ENCODE measurements at regions not wholly inside any gene's neighbourhood (a gene's known extent, or its start where the extent isn't known, plus 50 kb on each side); places are given as distances from the start of the nearest gene placed in this dataset.
"Not testable (repeated sequence)": the region's sequence is repeated elsewhere in the genome, so short reads cannot be mapped to it uniquely, and the experiment has no call there.

- DNase-seq (ENCODE audit: low read depth), result no peak
Observed at GRCh38 chr10:100612601-100613595, 77.2 kb downstream of the HIF1AN start.

- no peak for DNase-seq (ENCODE audit: low read depth)
Observed at GRCh38 chr10:100613846-100614245, 78.1 kb downstream of the HIF1AN start.

DNA sequence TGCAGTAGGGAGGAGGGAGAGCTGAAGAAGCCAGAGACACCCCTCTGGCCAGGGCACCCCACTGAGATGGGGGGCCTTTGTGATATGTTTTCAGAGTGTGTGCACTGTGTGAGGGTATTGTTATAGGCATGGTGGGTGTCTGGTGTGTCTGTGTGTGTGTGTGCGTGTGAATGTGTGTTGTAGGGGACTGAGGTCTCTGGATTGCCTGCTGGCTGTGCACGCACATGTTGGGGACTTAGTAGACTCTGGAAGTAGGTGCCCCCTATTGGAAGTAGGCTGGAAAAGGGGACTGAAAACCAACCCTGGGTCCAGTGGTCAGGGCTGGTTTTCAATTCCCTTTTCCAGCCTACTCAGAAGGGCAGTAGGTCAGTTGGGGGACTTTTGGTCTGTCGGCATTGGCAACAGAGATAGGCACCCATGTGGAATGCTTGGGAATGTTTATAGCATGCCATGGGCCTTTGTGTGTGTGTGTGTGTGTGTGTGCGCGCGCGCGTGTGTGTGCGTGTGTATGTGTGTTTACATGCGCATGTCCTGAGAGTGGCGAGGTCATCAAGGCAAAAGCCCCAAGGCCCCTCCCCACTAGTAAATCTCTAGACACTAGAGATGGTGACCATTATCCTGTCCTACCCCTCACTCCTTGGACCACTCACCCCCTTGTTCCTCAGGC is 78.8 kb downstream of the HIF1AN start:
- no peak for DNase-seq (ENCODE audit: low read depth)

GRCh38 chr10:100615241-100615640 is 79.5 kb downstream of the HIF1AN start:
- no peak for DNase-seq (ENCODE audit: low read depth)

- no peak for DNase-seq (ENCODE audit: low read depth)
Observed at GRCh38 chr10:100615908-100616307, 80.2 kb downstream of the HIF1AN start.

- no peak for DNase-seq (ENCODE audit: low read depth)
Observed at GRCh38 chr10:100618091-100618615, 82.4 kb downstream of the HIF1AN start.

DNA sequence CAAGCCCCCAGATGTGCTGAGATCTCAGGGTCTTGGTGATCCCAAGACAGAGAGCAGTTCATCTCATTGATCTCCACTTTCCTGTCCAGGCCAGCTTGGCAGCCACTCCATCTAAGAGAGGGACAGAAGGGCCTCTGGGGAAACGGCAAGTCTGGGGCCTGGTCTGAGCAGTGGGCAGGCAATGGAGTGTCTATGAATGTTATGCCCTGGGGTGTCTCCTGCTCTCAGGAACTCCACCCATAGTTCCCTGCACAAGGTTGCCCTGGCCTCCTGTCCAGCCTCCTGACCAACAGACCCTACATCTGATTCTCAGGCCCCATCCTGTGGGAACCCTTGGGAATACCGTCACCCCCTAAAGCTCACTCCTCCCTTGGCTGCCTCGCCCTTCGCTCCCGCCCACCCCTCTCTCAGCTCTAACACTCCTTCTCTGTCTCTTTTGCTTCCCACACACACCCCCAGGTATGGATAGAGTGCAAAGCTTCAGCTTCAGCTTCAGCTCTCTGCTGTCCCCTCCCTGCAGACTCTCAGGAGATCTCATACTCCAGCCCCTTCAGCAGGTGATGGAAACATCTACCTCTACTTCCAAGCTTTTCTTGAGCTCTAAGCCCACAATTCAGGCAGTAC is 83.0 kb downstream of the HIF1AN start:
- no peak for DNase-seq (ENCODE audit: low read depth)

DNA sequence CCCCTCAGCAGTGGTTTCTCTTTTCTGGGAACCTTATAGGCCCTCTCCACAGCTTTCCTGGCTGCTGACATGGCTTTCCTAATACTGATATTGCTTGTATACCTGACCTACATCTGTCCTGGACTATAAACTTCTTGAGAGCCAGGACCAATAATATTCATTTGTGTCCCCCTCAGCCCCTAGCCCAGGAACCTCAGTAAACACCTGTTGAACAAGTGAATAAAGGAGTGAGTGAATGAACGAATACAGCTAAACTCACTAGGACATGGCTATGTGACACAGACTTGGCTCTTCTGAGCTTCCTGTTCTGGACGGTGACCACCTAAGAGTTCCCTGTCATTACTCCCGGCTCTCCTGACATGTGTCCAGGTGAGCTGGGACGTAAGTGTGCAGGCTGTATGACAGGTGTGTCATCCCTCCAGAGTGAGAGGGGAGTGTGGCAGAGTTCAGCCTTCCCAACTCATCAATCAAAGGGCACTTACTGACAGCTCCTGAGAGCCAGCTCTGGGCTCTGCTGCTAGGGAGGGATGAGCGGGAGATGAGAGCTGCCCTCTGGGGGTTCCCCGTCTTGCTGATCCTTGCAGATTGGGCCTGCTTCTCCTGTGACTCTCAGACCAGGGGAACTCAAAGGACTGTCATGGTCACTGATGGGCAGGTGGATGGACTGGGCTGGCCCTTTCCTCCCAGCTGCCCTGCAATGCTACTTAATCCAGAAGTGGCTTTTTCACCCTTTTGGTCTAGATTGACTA is 84.5 kb downstream of the HIF1AN start:
- DNase-seq (ENCODE audit: low read depth), result no peak

GRCh38 chr10:100621360-100622205 is 85.8 kb downstream of the HIF1AN start:
- DNase-seq (ENCODE audit: low read depth), result peak; percentile 5

DNA sequence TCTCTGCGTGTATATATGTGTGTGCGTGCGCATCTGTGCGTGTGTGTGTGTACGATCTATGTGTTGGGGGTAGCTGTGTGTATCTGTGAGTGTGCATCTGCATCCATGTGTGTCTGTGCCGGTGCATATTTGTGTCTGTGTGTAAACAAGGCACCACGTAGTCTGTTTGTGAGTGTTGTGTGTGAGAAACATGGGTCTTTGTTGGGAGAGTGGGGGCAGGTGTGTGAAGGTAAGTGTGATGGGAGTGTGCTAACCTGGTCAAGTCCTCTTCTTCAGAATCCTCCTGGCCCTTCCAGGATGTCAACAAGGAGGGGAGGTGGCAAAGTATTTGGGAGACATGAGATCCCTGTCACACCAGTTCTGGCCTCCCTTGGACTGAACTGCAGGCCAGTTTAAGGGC is 87.2 kb downstream of the HIF1AN start:
- no peak for DNase-seq (ENCODE audit: low read depth)

- no peak for DNase-seq (ENCODE audit: low read depth)
Observed at GRCh38 chr10:100623521-100624230, 87.9 kb downstream of the HIF1AN start.

DNA sequence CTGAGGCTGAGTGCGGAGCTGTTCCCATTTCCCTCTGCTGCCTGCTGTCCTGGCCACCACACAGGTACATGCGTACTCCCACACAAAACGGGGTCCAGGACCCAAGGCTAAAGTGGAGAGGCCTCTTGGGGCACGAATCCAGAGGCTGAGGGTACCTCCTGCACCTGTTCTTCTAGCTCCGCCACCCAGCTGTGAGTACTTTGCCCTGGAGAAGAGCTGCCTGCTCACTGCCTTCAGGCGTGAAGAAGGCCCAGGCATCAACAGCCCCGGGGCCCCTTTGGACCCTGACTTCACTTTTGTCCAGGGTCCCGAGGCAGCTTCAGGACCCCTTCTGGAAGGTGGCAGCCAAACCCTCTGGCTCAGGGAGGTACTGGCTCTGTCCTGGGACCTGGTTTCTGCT is 88.6 kb downstream of the HIF1AN start:
- DNase-seq (ENCODE audit: low read depth), result no peak

- no peak for DNase-seq (ENCODE audit: low read depth)
Observed at GRCh38 chr10:100625816-100626215, 90.1 kb downstream of the HIF1AN start.

GRCh38 chr10:100628061-100628460 is 92.3 kb downstream of the HIF1AN start:
- no peak for DNase-seq (ENCODE audit: low read depth)

DNA sequence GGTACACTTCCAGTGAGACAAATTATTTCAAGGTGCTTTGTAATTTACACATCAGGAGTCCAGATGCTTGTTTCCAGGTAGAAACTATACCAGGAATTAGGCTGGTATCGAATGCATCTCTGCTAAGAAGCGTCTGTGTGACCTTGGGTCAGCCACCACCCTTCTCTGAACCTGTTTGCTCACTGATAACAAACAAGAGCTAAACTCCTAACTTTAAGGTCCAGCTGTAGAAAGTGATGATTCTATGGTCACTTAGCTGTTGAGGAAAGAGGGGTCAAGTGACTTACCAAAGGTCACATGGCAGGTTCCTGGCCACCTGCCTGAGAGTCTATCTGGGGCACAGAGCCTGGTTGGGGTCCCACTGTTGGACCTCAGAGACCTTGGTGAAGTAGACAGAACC is 95.4 kb downstream of the HIF1AN start:
- DNase-seq (ENCODE audit: low read depth), result no peak

DNA sequence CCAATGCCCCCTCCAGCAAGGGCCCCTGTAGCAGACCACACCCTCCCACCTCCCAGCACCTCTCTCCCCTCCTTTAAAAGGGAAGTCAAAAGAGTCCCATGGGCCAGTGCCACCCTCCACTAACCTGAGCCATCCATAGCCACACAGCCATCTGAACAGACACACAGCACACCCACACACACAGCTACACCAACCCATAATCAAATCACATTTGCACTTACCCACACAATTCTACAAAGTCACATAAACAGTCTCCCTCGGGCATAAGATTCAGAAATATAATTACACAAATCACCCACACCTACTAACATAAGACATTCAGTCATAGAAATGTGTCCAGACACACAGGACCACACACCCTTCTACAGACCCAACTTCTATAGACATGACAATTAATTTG is 96.3 kb downstream of the HIF1AN start:
- DNase-seq (ENCODE audit: low read depth), result no peak

DNA sequence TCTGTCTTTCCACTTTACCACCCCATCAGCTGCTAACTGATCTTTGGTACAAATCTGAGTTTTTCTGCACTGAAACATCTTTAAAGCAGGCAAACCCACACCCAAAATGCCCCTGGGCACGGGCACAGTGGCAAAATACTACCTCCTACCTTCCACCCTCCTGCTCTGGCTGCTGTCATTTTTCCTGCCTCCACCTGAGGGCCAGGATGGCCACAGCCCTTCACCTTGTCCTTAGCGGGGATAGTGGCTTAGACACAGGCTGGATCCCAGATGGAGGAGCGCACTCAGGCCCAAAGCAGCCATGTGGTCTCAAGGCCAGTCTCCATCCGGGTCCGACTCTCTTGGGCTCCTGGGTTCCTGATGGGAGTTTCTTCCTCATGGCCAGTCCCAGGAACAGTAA is 98.3 kb downstream of the HIF1AN start:
- DNase-seq (ENCODE audit: low read depth), result no peak

- DNase-seq (ENCODE audit: low read depth), result no peak
Observed at GRCh38 chr10:100636848-100637553, 101.3 kb downstream of the HIF1AN start.

GRCh38 chr10:100637785-100638184 is 102.0 kb downstream of the HIF1AN start:
- DNase-seq (ENCODE audit: low read depth), result no peak

DNA sequence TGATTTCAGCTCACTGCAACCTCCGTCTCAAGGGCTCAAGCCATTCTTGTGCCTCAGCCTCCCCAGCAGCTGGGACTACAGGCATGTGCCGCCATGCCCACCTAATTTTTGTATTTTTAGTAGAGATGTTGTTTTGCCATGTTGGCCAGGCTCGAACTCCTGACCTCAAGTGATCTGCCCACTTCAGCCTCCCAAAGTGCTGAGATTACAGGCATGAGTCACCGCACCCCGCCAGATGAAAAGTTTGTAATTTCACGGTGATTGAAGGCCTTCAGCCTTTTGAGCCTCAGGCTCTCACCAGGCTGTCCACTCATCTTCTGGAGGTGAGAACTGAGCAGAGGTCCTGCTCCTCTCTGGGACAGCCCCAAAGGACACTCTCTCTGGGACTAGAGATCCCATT is 103.2 kb downstream of the HIF1AN start:
- DNase-seq (ENCODE audit: low read depth), result not testable (repeated sequence)
